Left forelimb (tissue), 1 donor: ENCODE measurements at regions not wholly inside any gene's neighbourhood (a gene's known extent, or its start where the extent isn't known, plus 50 kb on each side); places are given as distances from the start of the nearest gene placed in this dataset.
"Not testable (repeated sequence)": the region's sequence is repeated elsewhere in the genome, so short reads cannot be mapped to it uniquely, and the experiment has no call there.

Experiments used
- DNase-seq: peaks from one replicate; pipeline ENCODE4 v3.0.0-alpha.2; 2018; ENCODE audit warnings: low spot score

GRCh38 chr6:121760745-121761144, 325.3 kb downstream of the GJA1 start:
- DNase-seq: no peak

- DNase-seq: no peak
Measured at GRCh38 chr6:121764493-121764892, 329.0 kb downstream of the GJA1 start.

- DNase-seq: no peak
Measured at GRCh38 chr6:121765060-121765459, 329.6 kb downstream of the GJA1 start.

GRCh38 chr6:121767211-121767610, 331.8 kb downstream of the GJA1 start:
- DNase-seq: no peak

GRCh38 chr6:121770943-121771342, 335.5 kb downstream of the GJA1 start:
- DNase-seq: no peak

GRCh38 chr6:121771937-121772720, 336.7 kb downstream of the GJA1 start:
- DNase-seq: no peak

GRCh38 chr6:121776054-121776453, 340.6 kb downstream of the GJA1 start:
- DNase-seq: no peak

- DNase-seq: peak; percentile 79
Measured at GRCh38 chr6:121780325-121781321, 345.2 kb downstream of the GJA1 start.

- DNase-seq: no peak
Measured at GRCh38 chr6:121791396-121792315, 356.2 kb downstream of the GJA1 start.

- no peak for DNase-seq
Measured at GRCh38 chr6:121794630-121795029, 359.2 kb downstream of the GJA1 start.

GRCh38 chr6:121797598-121797997, 362.2 kb downstream of the GJA1 start:
- DNase-seq: not testable (repeated sequence)

GRCh38 chr6:121798126-121798525, 362.7 kb downstream of the GJA1 start:
- DNase-seq: not testable (repeated sequence)

- no peak for DNase-seq
Measured at GRCh38 chr6:121799574-121799973, 364.1 kb downstream of the GJA1 start.

GRCh38 chr6:121800047-121800446, 364.6 kb downstream of the GJA1 start:
- no peak for DNase-seq

- DNase-seq: no peak
Measured at GRCh38 chr6:121806116-121806515, 370.7 kb downstream of the GJA1 start.

- no peak for DNase-seq
Measured at GRCh38 chr6:121809211-121809610, 373.8 kb downstream of the GJA1 start.

GRCh38 chr6:121810158-121811032, 374.9 kb downstream of the GJA1 start:
- no peak for DNase-seq

GRCh38 chr6:121811106-121811505, 375.7 kb downstream of the GJA1 start:
- DNase-seq: no peak

- no peak for DNase-seq
Measured at GRCh38 chr6:121816361-121816760, 380.9 kb downstream of the GJA1 start.

GRCh38 chr6:121816906-121817540, 381.6 kb downstream of the GJA1 start:
- no peak for DNase-seq
